ENCODE measurements at regions not wholly inside any gene's neighbourhood (a gene's known extent, or its start where the extent isn't known, plus 50 kb on each side); places are given as distances from the start of the nearest gene placed in this dataset.

DNA sequence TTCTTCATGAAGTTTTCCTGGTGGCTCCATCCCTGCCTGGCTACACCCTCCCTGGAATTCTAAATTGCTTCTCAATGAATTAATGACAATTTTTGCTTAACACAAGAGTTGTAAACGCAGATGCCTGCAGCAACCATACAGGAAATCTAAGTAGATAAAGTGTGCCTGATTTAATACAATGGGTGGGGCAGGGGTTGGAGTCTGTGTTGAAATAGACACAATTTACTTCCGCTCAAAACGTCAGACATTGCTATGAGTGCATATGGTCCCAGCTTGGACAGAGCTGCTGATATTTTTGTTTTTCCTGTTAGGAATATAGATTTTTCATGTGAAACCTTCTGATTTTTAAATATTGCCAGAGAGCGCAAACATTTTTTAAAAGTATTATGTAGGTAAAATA lies 1235.0 kb upstream of the SORCS1 start:
- H3K27me3 ChIP-seq: no peaks in the 10 kb centered on the region
- H3K9me3 ChIP-seq: no peaks in the 10 kb centered on the region
- TF ChIP-seq CTCF (IDR thresholded peaks at IDR 0.05; ENCODE audit: low read depth, low read length): no peak
- H3K4me1 ChIP-seq: no peaks in the 10 kb centered on the region
- H3K4me3 ChIP-seq (ENCODE audit: low read depth, low read length): no peak overlapping the region
- no peaks in the 10 kb centered on the region for H3K36me3 ChIP-seq
- no peak for DNase-seq

DNA sequence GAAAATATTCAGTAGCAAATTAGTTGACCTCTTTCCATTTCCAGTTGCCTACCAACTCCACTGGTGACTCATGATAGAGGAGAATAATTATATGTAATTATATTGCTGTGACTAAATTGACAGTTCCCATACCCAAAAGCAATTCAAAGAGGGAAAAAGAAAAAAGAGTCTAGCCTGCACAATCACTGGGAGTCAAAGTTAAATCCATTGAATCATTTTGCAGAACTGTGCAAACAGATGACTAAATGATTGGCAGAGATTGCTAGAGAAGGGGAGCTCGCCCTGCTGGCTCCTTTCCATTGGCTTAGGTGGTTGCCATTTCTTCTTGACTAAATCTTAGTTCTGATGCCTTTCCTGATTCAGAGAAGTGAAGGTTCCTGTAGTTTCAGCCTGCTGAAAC lies 1228.6 kb upstream of the SORCS1 start:
- H3K4me1 ChIP-seq: peaks cover 12% of the 10 kb centered on the region
- no peak overlapping the region for H3K4me3 ChIP-seq (ENCODE audit: low read depth, low read length)
- H3K9me3 ChIP-seq: no peaks in the 10 kb centered on the region
- no peak for DNase-seq
- H3K36me3 ChIP-seq: no peaks in the 10 kb centered on the region
- no peak for TF ChIP-seq CTCF (IDR thresholded peaks at IDR 0.05; ENCODE audit: low read depth, low read length)
- no peaks in the 10 kb centered on the region for H3K27me3 ChIP-seq

DNA sequence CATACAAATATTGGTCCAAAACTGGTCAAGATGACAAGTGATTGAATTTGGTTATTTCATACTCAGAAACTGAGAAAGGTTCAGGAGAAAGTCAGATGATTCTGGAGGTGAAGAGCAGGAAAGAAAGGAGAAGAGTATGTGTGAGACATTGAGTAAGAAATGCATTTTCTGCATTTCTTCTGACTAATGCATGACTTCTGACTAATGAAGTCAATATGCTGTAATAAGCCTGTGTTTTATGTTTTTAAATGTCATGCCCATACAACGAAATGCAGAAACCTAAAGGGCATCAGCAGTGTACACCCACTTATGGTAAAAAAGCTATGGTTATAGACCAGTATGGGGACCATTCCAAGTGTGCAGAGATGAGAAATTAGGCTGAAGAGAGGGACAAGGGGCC lies 1227.8 kb upstream of the SORCS1 start:
- no peak for DNase-seq
- TF ChIP-seq CTCF (IDR thresholded peaks at IDR 0.05; ENCODE audit: low read depth, low read length): no peak

DNA sequence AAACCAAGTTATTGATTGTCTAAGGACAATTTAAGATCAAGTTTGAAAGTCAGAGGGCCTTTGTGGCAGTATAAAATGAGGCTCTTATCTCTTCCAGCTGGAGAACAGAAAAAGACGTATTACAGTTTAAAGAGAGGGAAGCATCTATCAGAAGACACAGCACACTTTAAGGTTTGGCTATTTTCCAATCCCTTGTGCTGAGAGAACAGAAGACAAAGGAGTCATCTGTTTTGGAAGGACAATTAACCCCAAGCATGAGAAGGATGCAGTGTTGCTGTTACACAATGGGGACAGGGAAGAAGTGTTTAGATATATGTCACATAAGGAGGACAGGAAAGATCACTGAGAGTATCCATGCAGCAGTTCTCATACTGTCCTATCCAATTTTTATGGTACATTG lies 1224.2 kb upstream of the SORCS1 start:
- H3K4me3 ChIP-seq (ENCODE audit: low read depth, low read length): no peak overlapping the region
- no peaks in the 10 kb centered on the region for H3K27me3 ChIP-seq
- DNase-seq: no peak
- H3K36me3 ChIP-seq: no peaks in the 10 kb centered on the region
- H3K9me3 ChIP-seq: no peaks in the 10 kb centered on the region
- peaks cover 18% of the 10 kb centered on the region for H3K4me1 ChIP-seq
- no peak for TF ChIP-seq CTCF (IDR thresholded peaks at IDR 0.05; ENCODE audit: low read depth, low read length)

More for the DNA sequence above, 1227.8 kb upstream of the SORCS1 start:
- H3K36me3 ChIP-seq: no peaks in the 10 kb centered on the region
- H3K27me3 ChIP-seq: no peaks in the 10 kb centered on the region
- H3K4me1 ChIP-seq: peaks cover 18% of the 10 kb centered on the region
- no peaks in the 10 kb centered on the region for H3K9me3 ChIP-seq
- H3K4me3 ChIP-seq (ENCODE audit: low read depth, low read length): no peak overlapping the region

GRCh38 chr10:108385963-108386362 lies 1221.5 kb upstream of the SORCS1 start:
- no peak for DNase-seq
- Histone ChIP-seq H3K4me3 (ENCODE audit: low read depth, low read length) (no peak overlapping the region), H3K27me3 (no peaks in the 10 kb centered on the region), H3K9me3 (no peaks in the 10 kb centered on the region), H3K4me1 (peaks cover 16% of the 10 kb centered on the region), H3K36me3 (no peaks in the 10 kb centered on the region)
- no peak for TF ChIP-seq CTCF (IDR thresholded peaks at IDR 0.05; ENCODE audit: low read depth, low read length)

DNA sequence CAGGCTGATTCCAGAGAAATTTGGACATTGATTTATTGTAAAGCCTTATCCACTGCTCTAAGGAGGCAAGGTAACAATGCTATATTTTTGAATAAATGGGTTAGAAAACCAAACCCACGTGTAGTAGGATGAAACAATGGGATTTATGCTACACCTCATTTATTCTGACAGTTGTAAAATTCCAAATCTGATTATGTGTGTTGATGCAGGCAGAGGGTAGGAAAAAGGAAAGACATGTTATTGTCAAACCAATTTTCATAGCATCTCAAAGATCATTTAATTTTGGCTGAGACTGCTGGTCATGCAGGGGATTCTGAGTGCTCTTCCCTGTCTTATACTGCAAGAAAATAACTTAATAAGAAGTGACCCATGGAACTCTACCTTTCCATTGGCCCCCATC lies 1219.9 kb upstream of the SORCS1 start:
- Histone ChIP-seq H3K4me3 (ENCODE audit: low read depth, low read length) (no peak overlapping the region), H3K27me3 (no peaks in the 10 kb centered on the region), H3K4me1 (peaks cover 15% of the 10 kb centered on the region), H3K36me3 (no peaks in the 10 kb centered on the region), H3K9me3 (no peaks in the 10 kb centered on the region)
- no peak for TF ChIP-seq CTCF (IDR thresholded peaks at IDR 0.05; ENCODE audit: low read depth, low read length)
- DNase-seq: no peak
